ENCODE measurements at regions not wholly inside any gene's neighbourhood (a gene's known extent, or its start where the extent isn't known, plus 50 kb on each side); places are given as distances from the start of the nearest gene placed in this dataset.

DNA sequence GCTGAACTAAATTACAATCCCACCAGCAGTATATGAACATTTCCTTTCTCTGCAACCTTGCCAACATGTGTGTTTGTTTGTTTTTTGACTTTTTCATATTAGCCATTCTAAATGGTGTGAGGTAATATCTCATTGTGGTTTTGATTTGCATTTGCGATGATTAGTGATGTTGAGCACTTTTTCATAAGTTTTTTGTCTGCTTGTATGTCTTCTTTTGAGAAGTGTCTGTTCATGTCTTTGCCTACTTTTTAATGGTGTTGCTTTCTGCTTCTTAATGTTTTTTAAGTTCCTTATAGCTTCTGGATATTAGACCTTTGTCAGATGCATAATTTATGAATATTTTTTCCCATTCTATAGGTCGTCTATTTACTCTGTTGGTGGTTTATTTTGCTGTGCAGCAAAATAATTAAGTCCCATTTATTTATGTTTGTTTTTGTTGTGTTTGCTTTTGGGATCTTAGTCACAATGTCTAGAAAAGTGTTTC is 1262.9 kb downstream of the FSCB start:
- TF ChIP-seq, protein P1, sequence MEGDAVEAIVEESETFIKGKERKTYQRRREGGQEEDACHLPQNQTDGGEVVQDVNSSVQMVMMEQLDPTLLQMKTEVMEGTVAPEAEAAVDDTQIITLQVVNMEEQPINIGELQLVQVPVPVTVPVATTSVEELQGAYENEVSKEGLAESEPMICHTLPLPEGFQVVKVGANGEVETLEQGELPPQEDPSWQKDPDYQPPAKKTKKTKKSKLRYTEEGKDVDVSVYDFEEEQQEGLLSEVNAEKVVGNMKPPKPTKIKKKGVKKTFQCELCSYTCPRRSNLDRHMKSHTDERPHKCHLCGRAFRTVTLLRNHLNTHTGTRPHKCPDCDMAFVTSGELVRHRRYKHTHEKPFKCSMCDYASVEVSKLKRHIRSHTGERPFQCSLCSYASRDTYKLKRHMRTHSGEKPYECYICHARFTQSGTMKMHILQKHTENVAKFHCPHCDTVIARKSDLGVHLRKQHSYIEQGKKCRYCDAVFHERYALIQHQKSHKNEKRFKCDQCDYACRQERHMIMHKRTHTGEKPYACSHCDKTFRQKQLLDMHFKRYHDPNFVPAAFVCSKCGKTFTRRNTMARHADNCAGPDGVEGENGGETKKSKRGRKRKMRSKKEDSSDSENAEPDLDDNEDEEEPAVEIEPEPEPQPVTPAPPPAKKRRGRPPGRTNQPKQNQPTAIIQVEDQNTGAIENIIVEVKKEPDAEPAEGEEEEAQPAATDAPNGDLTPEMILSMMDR (IDR thresholded peaks at IDR 0.05 in 4 of 5, conservative IDR thresholded peaks at IDR 0.05 in 1 of 5) = no peak
- TF ChIP-seq POLR2A (IDR thresholded peaks at IDR 0.05) = no peak

Data from gastrocnemius medialis (tissue), 4 donors.